ENCODE measurements at regions not wholly inside any gene's neighbourhood (a gene's known extent, or its start where the extent isn't known, plus 50 kb on each side); places are given as distances from the start of the nearest gene placed in this dataset.

- TF ChIP-seq EZH2 (IDR thresholded peaks at IDR 0.05; ENCODE audit: insufficient read depth, poor library complexity, severe bottlenecking): no peak
- TF ChIP-seq EZH2phosphoT487 (IDR thresholded peaks at IDR 0.05; ENCODE audit: insufficient read depth, low read depth): no peak
These were observed 147.1 kb upstream of the IGFBP3 start for GRCh38 chr7:46068159-46068558.

Data from GM23248 (cell line).